Esophagus squamous epithelium (tissue), 5 donors: ENCODE measurements at regions not wholly inside any gene's neighbourhood (a gene's known extent, or its start where the extent isn't known, plus 50 kb on each side); places are given as distances from the start of the nearest gene placed in this dataset.
"Not testable (repeated sequence)": the region's sequence is repeated elsewhere in the genome, so short reads cannot be mapped to it uniquely, and the experiment has no call there.

ENCODE experiments used
- DNase-seq: peaks from one replicate; lab custom pipeline; 2025; lab: John Stamatoyannopoulos, UW
- H3K27ac ChIP-seq, 4 donors: fragments of 200-600 bp; sonication (generic); one replicate each; pipeline ENCODE4 v1.5.1; 2016 to 2019; ENCODE audit warnings: mild to moderate bottlenecking in 1 of 4
- H3K27me3 ChIP-seq, 4 donors: fragments of 200-600 bp; sonication (generic); 1 replicate in 3 of 4; 2 replicates in 1 of 4; pipeline versions ENCODE4 v1.5.1 to v1.6.0; 2017 to 2021; ENCODE audit warnings: antibody characterized with exemption in 1 of 4
- H3K36me3 ChIP-seq, 3 donors: fragments of 200-600 bp; sonication (generic); one replicate each; pipeline ENCODE4 v1.5.1; 2016 to 2019
- H3K4me1 ChIP-seq, 3 donors: fragments of 200-600 bp; sonication (generic); one replicate each; pipeline ENCODE4 v1.5.1; 2017 to 2019
- H3K4me3 ChIP-seq, 4 donors: fragments of 200-600 bp; sonication (generic); 1 replicate in 3 of 4; 2 replicates in 1 of 4; pipeline ENCODE4 v1.5.1; 2016 to 2019; ENCODE audit warnings: mild to moderate bottlenecking in 2 of 4, moderate library complexity in 1 of 4
- H3K9me3 ChIP-seq, 3 donors: fragments of 200-600 bp; sonication (generic); one replicate each; pipeline ENCODE4 v1.5.1; 2016 to 2019
- POLR2A ChIP-seq, 4 donors: fragments of 450-650 bp; IDR thresholded peaks; one replicate each; pipeline ENCODE4 v1.6.1; 2017; ENCODE audit warnings: antibody characterized with exemption in 4 of 4, mild to moderate bottlenecking in 4 of 4, moderate library complexity in 3 of 4
- WGBS, 2 donors: methylation state at CpG; one replicate each; pipeline ENCODE4 v1.1.5; 2018; 5-methylcytosine and 5-hydroxymethylcytosine counted together
- intact Hi-C: fragments of 100-400 bp; cut with DNase I; formaldehyde crosslinking; loops from one replicate; pipeline ENCODE4 v1.15.0; 2022
- TF ChIP-seq, protein P1 (sequence below), 6 experiments: fragments of 450-650 bp in 4 of 6; fragments of 200-600 bp in 2 of 6; sonication (generic) in 2 of 6; IDR thresholded peaks; one replicate each; pipeline ENCODE4 v1.5.1; 2016 to 2019; ENCODE audit warnings: antibody characterized with exemption in 6 of 6, mild to moderate bottlenecking in 4 of 6, moderate library complexity in 4 of 6
- donor health status: DM: yes; HTN: yes; CAD: no.

DNA sequence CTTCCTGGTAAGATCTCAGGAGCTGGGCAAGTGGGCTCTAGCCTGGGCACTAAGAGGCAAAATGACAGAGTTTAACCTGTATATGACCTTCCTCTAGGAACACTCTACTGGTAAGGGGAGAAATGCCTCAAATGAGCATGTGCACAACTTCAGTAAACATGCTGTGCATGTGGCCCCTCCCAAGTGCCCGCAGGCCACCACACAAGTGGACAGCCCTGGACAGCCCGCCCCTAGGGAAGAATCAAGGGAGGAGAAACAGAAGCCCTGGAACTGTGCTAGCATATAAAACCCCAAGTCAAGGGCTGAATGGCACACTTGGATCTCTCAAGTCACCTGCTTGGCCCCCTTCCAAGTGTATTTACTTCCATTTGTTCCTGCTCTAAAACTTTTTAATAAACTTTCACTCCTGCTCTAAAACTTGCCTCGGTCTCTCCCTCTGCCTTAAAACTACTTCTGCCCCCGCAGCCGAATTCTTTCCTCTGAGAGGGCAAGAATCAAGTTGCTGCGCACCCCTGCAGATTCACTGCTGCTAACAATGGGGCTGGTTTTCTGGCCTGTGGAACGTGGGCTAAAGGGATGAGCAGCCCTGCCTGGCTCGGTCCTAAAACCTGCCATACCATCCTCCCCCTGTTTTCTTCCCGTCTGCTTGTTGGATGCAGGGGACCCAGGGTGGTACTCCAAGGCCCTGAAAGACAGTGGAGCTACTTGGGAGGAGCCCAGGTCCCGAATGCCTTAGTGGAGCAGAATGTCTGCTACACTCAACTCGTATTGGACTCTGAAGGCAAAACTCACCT, 93.5 kb downstream of the IER5 start:
- no peak for DNase-seq
- intact Hi-C loops: no loop called here
- WGBS, 2 donors: 70 to 85% methylated on average over 8 to 10 of the region's 11 CpGs

GRCh38 chr1:181184621-181185020, 96.1 kb downstream of the IER5 start:
- H3K27ac ChIP-seq: no peak overlapping the region
- peaks cover under 1 to 14% (median 3%) of the 10 kb centered on the region in 3 donors for H3K4me1 ChIP-seq
- WGBS, 2 donors: 87 to 89% methylated on average over 4 to 5 of the region's 5 CpGs
- intact Hi-C loops: no loop called here
- no peak for DNase-seq
- no peaks in the 10 kb centered on the region for H3K9me3 ChIP-seq
- peaks cover 0 to 67% (median 0%) of the 10 kb centered on the region in 4 donors for H3K27me3 ChIP-seq
- H3K4me3 ChIP-seq: no peak overlapping the region
- TF ChIP-seq, protein P1, sequence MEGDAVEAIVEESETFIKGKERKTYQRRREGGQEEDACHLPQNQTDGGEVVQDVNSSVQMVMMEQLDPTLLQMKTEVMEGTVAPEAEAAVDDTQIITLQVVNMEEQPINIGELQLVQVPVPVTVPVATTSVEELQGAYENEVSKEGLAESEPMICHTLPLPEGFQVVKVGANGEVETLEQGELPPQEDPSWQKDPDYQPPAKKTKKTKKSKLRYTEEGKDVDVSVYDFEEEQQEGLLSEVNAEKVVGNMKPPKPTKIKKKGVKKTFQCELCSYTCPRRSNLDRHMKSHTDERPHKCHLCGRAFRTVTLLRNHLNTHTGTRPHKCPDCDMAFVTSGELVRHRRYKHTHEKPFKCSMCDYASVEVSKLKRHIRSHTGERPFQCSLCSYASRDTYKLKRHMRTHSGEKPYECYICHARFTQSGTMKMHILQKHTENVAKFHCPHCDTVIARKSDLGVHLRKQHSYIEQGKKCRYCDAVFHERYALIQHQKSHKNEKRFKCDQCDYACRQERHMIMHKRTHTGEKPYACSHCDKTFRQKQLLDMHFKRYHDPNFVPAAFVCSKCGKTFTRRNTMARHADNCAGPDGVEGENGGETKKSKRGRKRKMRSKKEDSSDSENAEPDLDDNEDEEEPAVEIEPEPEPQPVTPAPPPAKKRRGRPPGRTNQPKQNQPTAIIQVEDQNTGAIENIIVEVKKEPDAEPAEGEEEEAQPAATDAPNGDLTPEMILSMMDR (IDR thresholded peaks at IDR 0.05): no peak
- TF ChIP-seq POLR2A (IDR thresholded peaks at IDR 0.05): no peak
- H3K36me3 ChIP-seq: no peaks in the 10 kb centered on the region

More for the DNA sequence above, 93.5 kb downstream of the IER5 start:
- Histone ChIP-seq H3K27ac (no peak overlapping the region), H3K9me3 (no peaks in the 10 kb centered on the region), H3K27me3 (peaks cover 0 to 42% (median 0%) of the 10 kb centered on the region in 4 donors), H3K36me3 (no peaks in the 10 kb centered on the region), H3K4me3 (no peak overlapping the region), H3K4me1 (peaks cover 0 to 13% (median 3%) of the 10 kb centered on the region in 3 donors)
- TF ChIP-seq, protein P1 (IDR thresholded peaks at IDR 0.05): no peak
- TF ChIP-seq POLR2A (IDR thresholded peaks at IDR 0.05): no peak

DNA sequence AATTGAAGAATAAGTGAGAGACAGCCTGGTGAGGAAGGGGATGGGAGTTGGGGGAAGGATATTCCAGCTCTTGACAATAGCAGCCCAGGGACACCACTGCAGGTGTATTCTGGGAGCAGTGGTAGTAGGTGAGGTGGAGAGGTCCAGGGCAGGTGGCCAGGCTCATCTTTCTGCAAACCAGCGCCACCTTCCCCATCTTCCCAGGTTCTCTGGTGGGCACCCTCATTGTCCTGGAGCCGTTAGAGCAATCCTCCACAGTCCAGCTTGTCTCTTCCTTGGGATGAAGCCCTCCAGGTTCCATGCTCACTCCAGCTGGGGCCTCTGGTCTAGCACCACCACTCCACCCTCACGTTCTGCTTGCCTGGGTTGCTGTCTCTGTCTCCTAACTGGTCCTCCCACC, 97.0 kb downstream of the IER5 start:
- Histone ChIP-seq H3K9me3 (no peaks in the 10 kb centered on the region), H3K36me3 (no peaks in the 10 kb centered on the region), H3K27ac (no peak overlapping the region), H3K4me1 (peaks cover 3 to 12% (median 5%) of the 10 kb centered on the region in 3 donors), H3K27me3 (peaks cover 0 to 69% (median 0%) of the 10 kb centered on the region in 4 donors), H3K4me3 (no peak overlapping the region)
- 25 to 44% methylated on average over 2 of the region's 3 CpGs for WGBS, 2 donors
- no peak for TF ChIP-seq POLR2A (IDR thresholded peaks at IDR 0.05)
- TF ChIP-seq, protein P1 (IDR thresholded peaks at IDR 0.05): no peak
- intact Hi-C loops: no loop called here
- no peak for DNase-seq

- intact Hi-C loops, H3K36me3 ChIP-seq, H3K9me3 ChIP-seq, H3K27ac ChIP-seq, DNase-seq, H3K4me3 ChIP-seq: not testable (repeated sequence)
- peaks cover 0 to 10% (median 5%) of the 10 kb centered on the region in 3 donors for H3K4me1 ChIP-seq
- WGBS, 2 donors: 57 to 78% methylated on average over 4 of the region's 4 CpGs
- peaks cover 0 to 70% (median 0%) of the 10 kb centered on the region in 4 donors for H3K27me3 ChIP-seq
Observed at GRCh38 chr1:181186133-181186532, 97.6 kb downstream of the IER5 start.

GRCh38 chr1:181187337-181188126, 99.0 kb downstream of the IER5 start:
- Histone ChIP-seq H3K36me3 (no peaks in the 10 kb centered on the region), H3K27ac (no peak overlapping the region), H3K27me3 (peaks cover 0 to 82% (median 0%) of the 10 kb centered on the region in 4 donors), H3K9me3 (no peaks in the 10 kb centered on the region), H3K4me3 (no peak overlapping the region), H3K4me1 (peaks cover 0 to 10% (median 5%) of the 10 kb centered on the region in 3 donors)
- WGBS, 2 donors: 54 to 60% methylated on average over 6 to 7 of the region's 7 CpGs
- no peak for DNase-seq
- intact Hi-C loops: no loop called here
- no peak for TF ChIP-seq POLR2A (IDR thresholded peaks at IDR 0.05)
- TF ChIP-seq, protein P1 (IDR thresholded peaks at IDR 0.05): no peak
